ENCODE measurements at regions not wholly inside any gene's neighbourhood (a gene's known extent, or its start where the extent isn't known, plus 50 kb on each side); places are given as distances from the start of the nearest gene placed in this dataset.

- DNase-seq (ENCODE audit: extremely low read depth, low read depth), result no peak
- TF ChIP-seq CTCF (IDR thresholded peaks at IDR 0.05; ENCODE audit: low read depth, low read length), result no peak
Observed at GRCh38 chr13:59449750-59450149, 714.0 kb downstream of the DIAPH3 start.

- no peak for DNase-seq (ENCODE audit: extremely low read depth, low read depth)
Observed at GRCh38 chr13:59450229-59450628, 713.5 kb downstream of the DIAPH3 start.

GRCh38 chr13:59451236-59451635 is 712.5 kb downstream of the DIAPH3 start:
- no peak for DNase-seq (ENCODE audit: extremely low read depth, low read depth)
- TF ChIP-seq CTCF (IDR thresholded peaks at IDR 0.05; ENCODE audit: low read depth, low read length), result no peak

More at GRCh38 chr13:59450229-59450628, 713.5 kb downstream of the DIAPH3 start:
- no peak for TF ChIP-seq CTCF (IDR thresholded peaks at IDR 0.05; ENCODE audit: low read depth, low read length)

GRCh38 chr13:59452189-59452890 is 711.4 kb downstream of the DIAPH3 start:
- DNase-seq (ENCODE audit: extremely low read depth, low read depth), result no peak
- TF ChIP-seq CTCF (IDR thresholded peaks at IDR 0.05; ENCODE audit: low read depth, low read length), result no peak

- peak; percentile 29 for DNase-seq (ENCODE audit: extremely low read depth, low read depth)
- TF ChIP-seq CTCF (IDR thresholded peaks at IDR 0.05; ENCODE audit: low read depth, low read length), result no peak
Observed at GRCh38 chr13:59458908-59459579, 704.7 kb downstream of the DIAPH3 start.

GRCh38 chr13:59459972-59460371 is 703.8 kb downstream of the DIAPH3 start:
- DNase-seq (ENCODE audit: extremely low read depth, low read depth), result no peak
- TF ChIP-seq CTCF (IDR thresholded peaks at IDR 0.05; ENCODE audit: low read depth, low read length), result no peak

GRCh38 chr13:59461411-59461810 is 702.3 kb downstream of the DIAPH3 start:
- no peak for DNase-seq (ENCODE audit: extremely low read depth, low read depth)
- no peak for TF ChIP-seq CTCF (IDR thresholded peaks at IDR 0.05; ENCODE audit: low read depth, low read length)

Measured in AG09319 (cell line).